ENCODE measurements at regions not wholly inside any gene's neighbourhood (a gene's known extent, or its start where the extent isn't known, plus 50 kb on each side); places are given as distances from the start of the nearest gene placed in this dataset.

GRCh38 chr1:239676522-239677273 is 290.3 kb downstream of the CHRM3 start:
- no peak for TF ChIP-seq CTCF (optimal IDR thresholded peaks at IDR 0.05 in 1 of 3, IDR thresholded peaks at IDR 0.05 in 1 of 3, conservative IDR thresholded peaks at IDR 0.05 in 1 of 3; ENCODE audit: extremely low read depth in 1 of 3, insufficient read depth in 2 of 3, low read length in 3 of 3)
- TF ChIP-seq EZH2 (IDR thresholded peaks at IDR 0.05; ENCODE audit: low read length), result no peak
- H3K36me3 ChIP-seq (ENCODE audit: control insufficient read depth in 2 of 2, extremely low read depth in 1 of 2, insufficient read depth in 2 of 2, low read length in 2 of 2), result no peaks in the 10 kb centered on the region
- DNase-seq (ENCODE audit: low read depth, low spot score) (no peak), FAIRE-seq (no peak)
- H3K9me3 ChIP-seq (ENCODE audit: control insufficient read depth, low read depth, low read length), result no peaks in the 10 kb centered on the region
- H2AFZ ChIP-seq (ENCODE audit: control insufficient read depth, low read length), result no peak overlapping the region
- H3K9me1 ChIP-seq (ENCODE audit: control insufficient read depth, extremely low read depth, insufficient read depth, low read length), result no peaks in the 10 kb centered on the region
- H3K27me3 ChIP-seq (ENCODE audit: control insufficient read depth, extremely low read depth, insufficient read depth, low read length), result no peaks in the 10 kb centered on the region
- H3K9ac ChIP-seq (ENCODE audit: control insufficient read depth, extremely low read depth, insufficient read depth, low read length), result no peak overlapping the region
- no peaks in the 10 kb centered on the region for H3K79me2 ChIP-seq (ENCODE audit: control insufficient read depth, insufficient read depth, low read length)
- no peaks in the 10 kb centered on the region for H3K4me1 ChIP-seq (ENCODE audit: control insufficient read depth, extremely low read depth, insufficient read depth, low read length)
- H3K4me3 ChIP-seq (ENCODE audit: control insufficient read depth in 2 of 3, extremely low read depth in 1 of 3, insufficient read depth in 2 of 3, low read depth in 1 of 3, low read length in 3 of 3), result no peak overlapping the region
- no peak overlapping the region for H3K27ac ChIP-seq (ENCODE audit: control insufficient read depth, insufficient read depth, low read length)
- H3K4me2 ChIP-seq (ENCODE audit: control insufficient read depth, extremely low read depth, insufficient read depth, low read depth, low read length), result no peak overlapping the region
- no peaks in the 10 kb centered on the region for H4K20me1 ChIP-seq (ENCODE audit: control insufficient read depth, extremely low read depth, insufficient read depth, low read length)
- dilution Hi-C loops (cut with MboI; ENCODE audit: extremely low pct_ligation_motif_present, low sequenced_read_pairs), result no loop called here

- Histone ChIP-seq H4K20me1 (ENCODE audit: control insufficient read depth, extremely low read depth, insufficient read depth, low read length) (no peaks in the 10 kb centered on the region), H3K36me3 (ENCODE audit: control insufficient read depth in 2 of 2, extremely low read depth in 1 of 2, insufficient read depth in 2 of 2, low read length in 2 of 2) (no peaks in the 10 kb centered on the region), H3K79me2 (ENCODE audit: control insufficient read depth, insufficient read depth, low read length) (no peaks in the 10 kb centered on the region), H3K27me3 (ENCODE audit: control insufficient read depth, extremely low read depth, insufficient read depth, low read length) (no peaks in the 10 kb centered on the region), H3K9me1 (ENCODE audit: control insufficient read depth, extremely low read depth, insufficient read depth, low read length) (no peaks in the 10 kb centered on the region), H2AFZ (ENCODE audit: control insufficient read depth, low read length) (no peak overlapping the region), H3K9me3 (ENCODE audit: control insufficient read depth, low read depth, low read length) (no peaks in the 10 kb centered on the region), H3K4me2 (ENCODE audit: control insufficient read depth, extremely low read depth, insufficient read depth, low read depth, low read length) (no peak overlapping the region), H3K4me1 (ENCODE audit: control insufficient read depth, extremely low read depth, insufficient read depth, low read length) (no peaks in the 10 kb centered on the region), H3K4me3 (ENCODE audit: control insufficient read depth in 2 of 3, extremely low read depth in 1 of 3, insufficient read depth in 2 of 3, low read depth in 1 of 3, low read length in 3 of 3) (no peak overlapping the region), H3K27ac (ENCODE audit: control insufficient read depth, insufficient read depth, low read length) (no peak overlapping the region), H3K9ac (ENCODE audit: control insufficient read depth, extremely low read depth, insufficient read depth, low read length) (no peak overlapping the region)
- no peak for FAIRE-seq
- dilution Hi-C loops (cut with MboI; ENCODE audit: extremely low pct_ligation_motif_present, low sequenced_read_pairs), result no loop called here
- no peak for TF ChIP-seq EZH2 (IDR thresholded peaks at IDR 0.05; ENCODE audit: low read length)
- TF ChIP-seq CTCF (optimal IDR thresholded peaks at IDR 0.05 in 1 of 3, IDR thresholded peaks at IDR 0.05 in 1 of 3, conservative IDR thresholded peaks at IDR 0.05 in 1 of 3; ENCODE audit: extremely low read depth in 1 of 3, insufficient read depth in 2 of 3, low read length in 3 of 3), result no peak
- no peak for DNase-seq (ENCODE audit: low read depth, low spot score)
Observed at GRCh38 chr1:239677362-239677761, 291.0 kb downstream of the CHRM3 start.

Measured in keratinocyte (primary cell).